Heart left ventricle (tissue), 16 donors: ENCODE measurements at regions not wholly inside any gene's neighbourhood (a gene's known extent, or its start where the extent isn't known, plus 50 kb on each side); places are given as distances from the start of the nearest gene placed in this dataset.

Source experiments
- ATAC-seq, 4 donors: fragments of 200-7000 bp; cut with Tn5 transposase; one replicate each; pipeline ENCODE4 v1.9.1; 2020 to 2022; ENCODE audit warnings: moderate library complexity in 4 of 4, mild to moderate bottlenecking in 3 of 4, moderate number of reproducible peaks in 1 of 4
- DNase-seq, 5 donors: peaks; one replicate each; pipeline ENCODE4 v3.0.0-alpha.2; 2020
- H3K27ac ChIP-seq, 12 donors: fragments of 200-600 bp; sonication (generic) in 4 of 12; one replicate each; pipeline versions ENCODE4 v1.5.0 to v1.8.0; 2016 to 2022; ENCODE audit warnings: mild to moderate bottlenecking in 2 of 12
- H3K27me3 ChIP-seq, 9 donors: fragments of 200-600 bp; sonication (generic) in 2 of 9; one replicate each; pipeline versions ENCODE4 v1.5.1 to v1.8.0; 2016 to 2022; ENCODE audit warnings: mild to moderate bottlenecking in 3 of 9
- H3K36me3 ChIP-seq, 9 donors: fragments of 200-600 bp; sonication (generic) in 2 of 9; one replicate each; pipeline versions ENCODE4 v1.5.0 to v1.8.0; 2018 to 2022; ENCODE audit warnings: mild to moderate bottlenecking in 2 of 9
- H3K4me1 ChIP-seq, 12 donors: fragments of 200-600 bp; sonication (generic) in 4 of 12; one replicate each; pipeline versions ENCODE4 v1.5.0 to v1.8.0; 2016 to 2022; ENCODE audit warnings: mild to moderate bottlenecking in 3 of 12
- H3K4me3 ChIP-seq, 12 donors: fragments of 200-600 bp; sonication (generic) in 4 of 12; one replicate each; pipeline versions ENCODE4 v1.5.0 to v1.8.0; 2017 to 2022; ENCODE audit warnings: mild to moderate bottlenecking in 9 of 12, moderate library complexity in 4 of 12
- H3K9me3 ChIP-seq, 12 donors: fragments of 200-600 bp; sonication (generic) in 4 of 12; one replicate each; pipeline versions ENCODE4 v1.5.0 to v1.8.0; 2016 to 2022; ENCODE audit warnings: mild to moderate bottlenecking in 1 of 12
- POLR2A ChIP-seq, 2 donors: fragments of 450-650 bp; IDR thresholded peaks; one replicate each; pipeline ENCODE4 v1.6.1; 2017; ENCODE audit warnings: antibody characterized with exemption in 2 of 2, mild to moderate bottlenecking in 2 of 2, moderate library complexity in 2 of 2
- WGBS, 4 donors: extraction: QIAGEN DNeasy Blood & Tissue Kit in 2 of 4; methylation state at CpG; one replicate each; pipeline versions ENCODE4 v1.1.5 to v1.1.7; 2013 to 2018; 5-methylcytosine and 5-hydroxymethylcytosine counted together
- intact Hi-C, 10 donors: fragments of 100-400 bp; cut with DNase I; formaldehyde crosslinking; loops; one replicate each; pipeline versions ENCODE4 v1.11.1 to v1.14.2; 2022
- TF ChIP-seq, protein P1 (sequence below), 12 donors: fragments of 200-600 bp; sonication (generic) in 4 of 12; IDR thresholded peaks; one replicate each; pipeline versions ENCODE4 v1.5.0 to v1.8.0; 2018 to 2022; ENCODE audit warnings: antibody characterized with exemption in 12 of 12, mild to moderate bottlenecking in 5 of 12
- donor health status: ischemic (EF 13 %, LVEDD 7.1; RV severe dilation, severe dysfunction).
- donor health status: healthy with polysubstance abuse.
- donor health status: DM: no; HTN: yes; CAD: no.
- donor health status: DM: no; HTN: no; CAD: no.
- donor health status: ischemic (EF 25% LVEDD 6.9; RV normal size, moderate dysfunction).
- donor health status: ischemic (EF 25% LVEDD 5.7; RV mildly dilated, moderate dysfunction).
- donor health status: healthy.
- donor health status: DM: yes; HTN: yes; CAD: no.
- donor health status: ischemic (EF 35%, LVEDD 5.7; RV mildly dilated, moderate dysfunction).
- donor health status: nonischemic (EF 11% LVEDD 7.7; RV severe dilation, severe dysfunction).
- donor health status: DM: yes; HTN: yes; CAD: no.
- donor health status: PGD.
- donor health status: ischemic (EF 29% LVEDD 5.4; RV normal size, mild dysfunction).
- donor health status: nonischemic (EF 23%, LVEDD 6.1; RV moderate dilation, normal function).

DNA sequence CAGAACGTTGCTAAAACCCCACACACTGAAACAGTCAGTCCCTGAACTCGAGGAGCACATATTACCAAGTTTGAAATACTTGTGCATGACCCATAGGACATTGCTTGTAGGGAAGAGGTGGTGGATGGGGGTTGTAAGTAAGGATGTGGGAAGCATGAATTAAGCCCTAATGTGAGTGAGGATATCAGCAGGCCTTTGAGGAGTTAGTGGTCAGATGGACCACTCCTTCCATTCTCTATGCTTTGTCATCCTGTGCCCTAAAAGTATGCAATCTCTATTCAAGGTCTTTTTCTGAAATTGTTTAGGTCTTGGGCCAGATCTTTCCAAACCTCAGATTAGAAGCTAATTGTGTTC, 70.9 kb upstream of the SAMSN1 start:
- H3K4me3 ChIP-seq = no peak overlapping the region
- intact Hi-C loops = no loop called here
- peaks cover 0 to 5% (median 0%) of the 10 kb centered on the region in 12 donors for H3K4me1 ChIP-seq
- ATAC-seq = no peak
- 31 to 46% (median 39%) methylated on average over 2 of the region's 2 CpGs for WGBS, 4 donors
- TF ChIP-seq, protein P1, sequence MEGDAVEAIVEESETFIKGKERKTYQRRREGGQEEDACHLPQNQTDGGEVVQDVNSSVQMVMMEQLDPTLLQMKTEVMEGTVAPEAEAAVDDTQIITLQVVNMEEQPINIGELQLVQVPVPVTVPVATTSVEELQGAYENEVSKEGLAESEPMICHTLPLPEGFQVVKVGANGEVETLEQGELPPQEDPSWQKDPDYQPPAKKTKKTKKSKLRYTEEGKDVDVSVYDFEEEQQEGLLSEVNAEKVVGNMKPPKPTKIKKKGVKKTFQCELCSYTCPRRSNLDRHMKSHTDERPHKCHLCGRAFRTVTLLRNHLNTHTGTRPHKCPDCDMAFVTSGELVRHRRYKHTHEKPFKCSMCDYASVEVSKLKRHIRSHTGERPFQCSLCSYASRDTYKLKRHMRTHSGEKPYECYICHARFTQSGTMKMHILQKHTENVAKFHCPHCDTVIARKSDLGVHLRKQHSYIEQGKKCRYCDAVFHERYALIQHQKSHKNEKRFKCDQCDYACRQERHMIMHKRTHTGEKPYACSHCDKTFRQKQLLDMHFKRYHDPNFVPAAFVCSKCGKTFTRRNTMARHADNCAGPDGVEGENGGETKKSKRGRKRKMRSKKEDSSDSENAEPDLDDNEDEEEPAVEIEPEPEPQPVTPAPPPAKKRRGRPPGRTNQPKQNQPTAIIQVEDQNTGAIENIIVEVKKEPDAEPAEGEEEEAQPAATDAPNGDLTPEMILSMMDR (IDR thresholded peaks at IDR 0.05) = no peak
- TF ChIP-seq POLR2A (IDR thresholded peaks at IDR 0.05) = no peak
- H3K27ac ChIP-seq = no peak overlapping the region
- H3K9me3 ChIP-seq = peaks cover 0 to 10% (median 0%) of the 10 kb centered on the region in 12 donors
- no peak for DNase-seq
- H3K36me3 ChIP-seq = no peaks in the 10 kb centered on the region
- no peaks in the 10 kb centered on the region for H3K27me3 ChIP-seq

DNA sequence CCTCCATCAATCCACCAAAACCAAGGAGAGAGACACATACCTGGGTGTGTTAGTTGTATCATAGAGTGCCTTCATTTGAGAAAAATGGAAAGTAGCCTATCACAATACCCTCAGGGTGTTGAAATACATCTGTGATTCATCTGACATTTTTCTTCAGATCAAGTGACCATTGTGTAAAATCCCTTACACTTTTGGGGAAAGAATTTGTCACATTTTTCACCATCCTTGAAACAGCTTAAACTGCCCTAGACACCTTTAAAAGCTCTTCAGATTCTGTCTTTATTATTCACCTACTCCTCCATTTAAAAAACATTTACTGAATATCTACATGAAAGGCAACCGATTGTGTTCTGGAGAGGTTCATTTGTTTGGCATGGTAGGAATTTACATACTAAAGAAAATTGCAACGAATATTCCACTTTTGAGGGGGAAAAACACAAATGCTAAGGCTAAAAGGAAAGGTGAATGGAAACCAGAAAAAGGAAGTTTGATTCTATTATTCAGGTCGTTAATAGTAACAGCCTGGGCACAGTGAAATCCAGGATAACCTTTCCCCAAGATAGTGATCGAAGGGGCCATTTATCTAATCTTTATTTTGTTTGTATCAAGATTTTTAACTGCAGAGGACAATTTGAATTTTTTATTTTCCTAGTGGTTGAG, 70.4 kb upstream of the SAMSN1 start:
- Histone ChIP-seq H3K27me3 (no peaks in the 10 kb centered on the region), H3K9me3 (peaks cover 0 to 10% (median 0%) of the 10 kb centered on the region in 12 donors), H3K4me1 (peaks cover 0 to 5% (median 0%) of the 10 kb centered on the region in 12 donors), H3K27ac (no peak overlapping the region), H3K4me3 (no peak overlapping the region), H3K36me3 (no peaks in the 10 kb centered on the region)
- no peak for DNase-seq
- WGBS, 4 donors = 30 to 42% (median 33%) methylated on average over 4 of the region's 4 CpGs
- no peak for ATAC-seq
- TF ChIP-seq, protein P1 (IDR thresholded peaks at IDR 0.05) = no peak
- no peak for TF ChIP-seq POLR2A (IDR thresholded peaks at IDR 0.05)
- intact Hi-C loops = no loop called here

DNA sequence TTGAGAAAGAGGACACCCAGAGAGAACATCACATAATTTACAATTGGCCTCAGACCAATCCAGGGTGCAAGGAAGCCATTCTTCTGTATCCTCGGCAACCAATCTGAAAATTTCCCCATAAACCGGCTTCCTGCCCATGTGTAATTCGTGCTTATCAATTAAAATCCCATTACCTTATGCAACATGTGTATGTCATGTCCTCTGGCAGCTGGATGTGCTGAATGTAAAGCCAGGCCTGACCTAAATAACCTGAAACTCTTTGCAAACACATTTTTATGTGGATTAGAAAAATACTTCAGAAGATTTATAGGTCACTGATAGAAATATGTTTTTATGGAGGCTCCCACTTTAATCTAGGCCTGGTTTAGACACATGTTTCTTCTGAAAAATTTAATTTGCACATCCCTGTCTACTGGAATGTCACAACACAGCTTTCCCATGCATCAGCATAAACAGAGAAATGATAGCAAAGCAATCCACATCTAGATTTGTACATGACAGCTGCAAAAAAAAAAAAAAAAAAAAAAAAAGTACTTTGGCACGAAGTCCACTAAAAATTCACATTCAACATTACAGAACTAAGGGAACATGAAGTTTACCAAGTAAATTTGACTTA, 69.4 kb upstream of the SAMSN1 start:
- Histone ChIP-seq H3K4me3 (no peak overlapping the region), H3K36me3 (no peaks in the 10 kb centered on the region), H3K9me3 (peaks cover 0 to 4% (median 0%) of the 10 kb centered on the region in 12 donors), H3K27me3 (no peaks in the 10 kb centered on the region), H3K27ac (no peak overlapping the region), H3K4me1 (peaks cover 0 to 5% (median 0%) of the 10 kb centered on the region in 12 donors)
- TF ChIP-seq POLR2A (IDR thresholded peaks at IDR 0.05) = no peak
- TF ChIP-seq, protein P1 (IDR thresholded peaks at IDR 0.05) = no peak
- DNase-seq = no peak
- no peak for ATAC-seq
- WGBS, 4 donors = 42 to 65% (median 55%) methylated on average over 4 of the region's 4 CpGs
- intact Hi-C loops = no loop called here

DNA sequence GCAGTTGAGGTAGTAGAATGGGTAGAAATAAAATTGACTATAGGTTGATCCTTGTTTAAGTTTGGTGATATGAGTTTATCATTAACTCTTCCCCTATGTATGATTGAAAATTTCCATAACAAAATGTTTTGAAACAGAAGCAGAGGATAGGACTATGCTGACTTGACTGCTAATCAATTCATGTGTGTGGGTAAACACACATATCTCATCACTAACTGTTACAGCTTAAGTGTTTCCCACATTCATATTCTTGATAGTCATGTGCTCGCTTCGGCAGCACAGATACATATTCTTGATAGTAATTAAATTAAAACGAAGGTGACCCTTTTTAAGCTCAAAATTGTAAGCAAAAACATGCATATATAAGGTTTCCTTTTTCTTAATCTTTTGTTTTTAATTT, 68.2 kb upstream of the SAMSN1 start:
- no peak for DNase-seq
- intact Hi-C loops = no loop called here
- ATAC-seq = no peak
- Histone ChIP-seq H3K9me3 (no peaks in the 10 kb centered on the region), H3K27ac (no peak overlapping the region), H3K4me1 (peaks cover 0 to 5% (median 0%) of the 10 kb centered on the region in 12 donors), H3K4me3 (no peak overlapping the region), H3K27me3 (no peaks in the 10 kb centered on the region), H3K36me3 (no peaks in the 10 kb centered on the region)
- 59 to 73% (median 70%) methylated on average over 3 of the region's 3 CpGs for WGBS, 4 donors
- TF ChIP-seq POLR2A (IDR thresholded peaks at IDR 0.05) = no peak
- TF ChIP-seq, protein P1 (IDR thresholded peaks at IDR 0.05) = no peak
